GM23338 (cell line): ENCODE measurements at regions not wholly inside any gene's neighbourhood (a gene's known extent, or its start where the extent isn't known, plus 50 kb on each side); places are given as distances from the start of the nearest gene placed in this dataset.

Source experiments
- ATAC-seq: fragments of 200-7000 bp; cut with Tn5 transposase; 3 replicates; pipeline ENCODE4 v1.9.1; 2020
- DNase-seq: peaks from one replicate; pipeline ENCODE4 v3.0.0-alpha.2; 2015; ENCODE audit warnings: low spot score
- H2AFZ ChIP-seq: fragments of 200-600 bp; sonication (generic); 2 replicates; pipeline ENCODE4 v1.8.0; 2016; ENCODE audit warnings: antibody characterized with exemption, mild to moderate bottlenecking, moderate library complexity
- H3F3A ChIP-seq: fragments of 200-600 bp; sonication (generic); replicated peaks from 2 replicates; pipeline ENCODE4 v1.8.0; 2017; ENCODE audit warnings: antibody characterized with exemption, mixed run types, low read depth
- H3K27ac ChIP-seq: fragments of 200-600 bp; sonication (generic); 2 replicates; pipeline ENCODE4 v1.6.1; 2016; ENCODE audit warnings: low read depth
- H3K27me3 ChIP-seq: fragments of 200-600 bp; sonication (generic); 2 replicates; pipeline ENCODE4 v1.8.0; 2016; ENCODE audit warnings: mild to moderate bottlenecking, mixed run types, moderate library complexity; ENCODE audit not compliant: insufficient read depth
- H3K36me3 ChIP-seq: fragments of 200-600 bp; sonication (generic); 2 replicates; pipeline ENCODE4 v1.8.0; 2016; ENCODE audit warnings: mild to moderate bottlenecking; ENCODE audit not compliant: insufficient read depth
- H3K4me1 ChIP-seq: fragments of 200-600 bp; sonication (generic); 2 replicates; pipeline ENCODE4 v1.8.0; 2016; ENCODE audit warnings: mild to moderate bottlenecking, moderate library complexity; ENCODE audit not compliant: insufficient read depth
- H3K4me2 ChIP-seq: fragments of 200-600 bp; sonication (generic); 2 replicates; pipeline ENCODE4 v1.7.1; 2017; ENCODE audit warnings: mixed run types
- H3K4me3 ChIP-seq: fragments of 200-600 bp; sonication (generic); 2 replicates; pipeline ENCODE4 v1.6.1; 2016; ENCODE audit warnings: mixed run types
- H3K79me2 ChIP-seq: fragments of 200-600 bp; sonication (generic); replicated peaks from 2 replicates; pipeline ENCODE4 v1.8.0; 2017; ENCODE audit warnings: mild to moderate bottlenecking; ENCODE audit not compliant: insufficient read depth
- H3K9me2 ChIP-seq: fragments of 200-600 bp; sonication (generic); 2 replicates; pipeline ENCODE4 v1.8.0; 2017; ENCODE audit not compliant: insufficient read depth
- H4K20me1 ChIP-seq: fragments of 200-600 bp; sonication (generic); replicated peaks from 2 replicates; pipeline ENCODE4 v1.8.0; 2017; ENCODE audit warnings: mild to moderate bottlenecking; ENCODE audit not compliant: insufficient read depth
- H3K27ac Mint-ChIP-seq: 2 replicates; pipeline ENCODE4 v1.8.0; 2020; ENCODE audit warnings: inconsistent platforms, mild to moderate bottlenecking, moderate library complexity, mixed read lengths
- H3K27me3 Mint-ChIP-seq: 3 replicates; pipeline ENCODE4 v1.8.0; 2022; ENCODE audit warnings: low read depth, mild to moderate bottlenecking, moderate library complexity, mixed read lengths, inconsistent platforms; ENCODE audit not compliant: insufficient read depth, poor library complexity
- H3K36me3 Mint-ChIP-seq: 3 replicates; pipeline ENCODE4 v1.8.0; 2021; ENCODE audit warnings: low read depth, mild to moderate bottlenecking, inconsistent platforms, moderate library complexity, mixed read lengths
- H3K4me1 Mint-ChIP-seq: 3 replicates; pipeline ENCODE4 v1.8.0; 2020; ENCODE audit warnings: mild to moderate bottlenecking, inconsistent platforms, mixed read lengths
- H3K4me3 Mint-ChIP-seq: 3 replicates; pipeline ENCODE4 v1.8.0; 2021; ENCODE audit warnings: moderate library complexity, mild to moderate bottlenecking, inconsistent platforms, mixed read lengths
- H3K9me3 Mint-ChIP-seq: 3 replicates; pipeline ENCODE4 v1.8.0; 2020; ENCODE audit warnings: moderate library complexity, mild to moderate bottlenecking, inconsistent platforms, mixed read lengths
- CREB1 ChIP-seq: fragments of 250-450 bp; sonication (Bioruptor Pico); IDR thresholded peaks from 2 replicates; pipeline ENCODE4 v1.5.0; 2020; ENCODE audit warnings: low read depth, mild to moderate bottlenecking, moderate library complexity
- CTCF ChIP-seq, 2 experiments: fragments of 200-600 bp in 1 of 2; sonication (generic) in 1 of 2; conservative IDR thresholded peaks; 2 replicates each; pipeline versions ENCODE4 v1.5.1 to v1.6.1; 2016 to 2017; ENCODE audit warnings: antibody characterized with exemption in 2 of 2, low read depth in 2 of 2, mild to moderate bottlenecking in 2 of 2, moderate library complexity in 1 of 2
- ETS1 ChIP-seq: IDR thresholded peaks from 2 replicates; pipeline ENCODE4 v1.6.1; 2016; ENCODE audit warnings: antibody characterized with exemption
- EZH2 ChIP-seq: fragments of 200-600 bp; sonication (generic); IDR thresholded peaks from one replicate; pipeline ENCODE4 v1.8.0; 2017; ENCODE audit warnings: antibody characterized with exemption, mild to moderate bottlenecking, low read depth; ENCODE audit not compliant: unreplicated experiment
- EZH2phosphoT487 ChIP-seq: fragments of 200-600 bp; sonication (generic); IDR thresholded peaks from one replicate; pipeline ENCODE4 v1.8.1; 2018; ENCODE audit warnings: antibody characterized with exemption; ENCODE audit not compliant: unreplicated experiment
- JUNB ChIP-seq: IDR thresholded peaks from one replicate; pipeline ENCODE4 v1.6.1; 2016; ENCODE audit warnings: antibody characterized with exemption; ENCODE audit not compliant: unreplicated experiment
- NANOG ChIP-seq: IDR thresholded peaks from 2 replicates; pipeline ENCODE4 v1.6.1; 2016; ENCODE audit warnings: antibody characterized with exemption, borderline replicate concordance
- POLR2AphosphoS5 ChIP-seq: IDR thresholded peaks from 2 replicates; pipeline ENCODE4 v1.6.1; 2016; ENCODE audit warnings: antibody characterized with exemption, low read depth
- REST ChIP-seq: IDR thresholded peaks from one replicate; pipeline ENCODE4 v1.6.1; 2018; ENCODE audit warnings: antibody characterized with exemption; ENCODE audit not compliant: unreplicated experiment
- STAT1 ChIP-seq: IDR thresholded peaks from one replicate; pipeline ENCODE4 v1.6.1; 2016; ENCODE audit warnings: antibody characterized with exemption; ENCODE audit not compliant: unreplicated experiment
- ZNF114 ChIP-seq: fragments of 250-450 bp; sonication (Bioruptor Pico); IDR thresholded peaks from 2 replicates; pipeline ENCODE4 v1.5.0; 2020; ENCODE audit warnings: mild to moderate bottlenecking, moderate library complexity
- ZNF331 ChIP-seq: fragments of 250-450 bp; sonication (Bioruptor Pico); IDR thresholded peaks from 2 replicates; pipeline ENCODE4 v1.5.0; 2020; ENCODE audit warnings: low read depth, mild to moderate bottlenecking, moderate library complexity
- ZNF462 ChIP-seq: fragments of 250-450 bp; sonication (Bioruptor Pico); IDR thresholded peaks from 2 replicates; pipeline ENCODE4 v1.5.0; 2020; ENCODE audit warnings: mild to moderate bottlenecking, moderate library complexity

- H2AFZ ChIP-seq, result no peak overlapping the region
- no peaks in the 10 kb centered on the region for H3F3A ChIP-seq
- H3K27me3 ChIP-seq, result no peaks in the 10 kb centered on the region
- H3K4me2 ChIP-seq, result no peak overlapping the region
- no peaks in the 10 kb centered on the region for H3K9me2 ChIP-seq
- H3K4me1 ChIP-seq, result no peaks in the 10 kb centered on the region
- H3K9me3 Mint-ChIP-seq, result no peaks in the 10 kb centered on the region
- no peaks in the 10 kb centered on the region for H3K79me2 ChIP-seq
- TF ChIP-seq CTCF (conservative IDR thresholded peaks at IDR 0.05; ENCODE audit: low read depth in 2 of 2) (no peak), REST (no peak), NANOG (no peak), ZNF462 (no peak), ZNF114 (CRISPR knock-in tag) (no peak), JUNB (no peak), ZNF331 (no peak), POLR2AphosphoS5 (no peak), ETS1 (no peak), CREB1 (CRISPR knock-in tag) (no peak), EZH2phosphoT487 (no peak), STAT1 (no peak), EZH2 (no peak)
- no peaks in the 10 kb centered on the region for H3K4me1 Mint-ChIP-seq
- DNase-seq (no peak), ATAC-seq (no peak)
- no peak overlapping the region for H3K4me3 ChIP-seq
- H3K36me3 Mint-ChIP-seq, result no peaks in the 10 kb centered on the region
- H3K27ac ChIP-seq, result no peak overlapping the region
- no peak overlapping the region for H3K27ac Mint-ChIP-seq
- H3K27me3 Mint-ChIP-seq, result no peaks in the 10 kb centered on the region
- no peaks in the 10 kb centered on the region for H4K20me1 ChIP-seq
- H3K4me3 Mint-ChIP-seq, result no peak overlapping the region
- no peaks in the 10 kb centered on the region for H3K36me3 ChIP-seq
Measured at GRCh38 chr13:107006661-107007060, 438.7 kb upstream of the ARGLU1 start.
